HG03432 (cell line): ENCODE measurements at regions not wholly inside any gene's neighbourhood (a gene's known extent, or its start where the extent isn't known, plus 50 kb on each side); places are given as distances from the start of the nearest gene placed in this dataset.
"Not testable (repeated sequence)": the region's sequence is repeated elsewhere in the genome, so short reads cannot be mapped to it uniquely, and the experiment has no call there.

Experiments used
- ATAC-seq: cut with Tn5 transposase; IDR thresholded peaks from one replicate; pipeline ENCODE4 v1.9.1; 2021; ENCODE audit warnings: mild to moderate bottlenecking, moderate library complexity; ENCODE audit not compliant: unreplicated experiment

- ATAC-seq = no peak
Measured at GRCh38 chr4:104010722-104011121, 290.9 kb upstream of the TACR3 start.

GRCh38 chr4:104002318-104002717 lies 282.5 kb upstream of the TACR3 start:
- ATAC-seq = not testable (repeated sequence)

GRCh38 chr4:103998756-103999155 lies 279.0 kb upstream of the TACR3 start:
- ATAC-seq = no peak

DNA sequence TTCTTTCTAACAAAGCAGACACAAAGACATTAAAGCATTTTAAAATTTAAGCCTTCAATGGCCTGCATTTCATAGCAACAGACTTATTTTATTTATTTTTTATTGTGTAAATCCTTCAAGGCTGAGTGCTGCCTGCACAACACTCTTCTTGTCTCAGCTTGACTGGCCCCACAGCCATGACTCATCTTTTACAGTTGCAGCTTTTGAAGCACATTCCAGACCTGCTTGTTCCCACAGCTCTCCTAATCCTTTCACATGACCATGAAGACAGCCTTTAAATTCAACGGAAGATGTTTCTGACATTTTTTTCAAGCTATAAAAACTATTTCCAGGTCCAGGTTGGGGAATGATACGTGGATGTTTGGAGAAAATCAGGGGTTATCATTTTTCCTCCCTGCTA lies 276.9 kb upstream of the TACR3 start:
- ATAC-seq = peak; percentile 53

- no peak for ATAC-seq
Measured at GRCh38 chr4:103996064-103996463, 276.3 kb upstream of the TACR3 start.

- ATAC-seq = no peak
Measured at GRCh38 chr4:103994059-103994458, 274.3 kb upstream of the TACR3 start.

DNA sequence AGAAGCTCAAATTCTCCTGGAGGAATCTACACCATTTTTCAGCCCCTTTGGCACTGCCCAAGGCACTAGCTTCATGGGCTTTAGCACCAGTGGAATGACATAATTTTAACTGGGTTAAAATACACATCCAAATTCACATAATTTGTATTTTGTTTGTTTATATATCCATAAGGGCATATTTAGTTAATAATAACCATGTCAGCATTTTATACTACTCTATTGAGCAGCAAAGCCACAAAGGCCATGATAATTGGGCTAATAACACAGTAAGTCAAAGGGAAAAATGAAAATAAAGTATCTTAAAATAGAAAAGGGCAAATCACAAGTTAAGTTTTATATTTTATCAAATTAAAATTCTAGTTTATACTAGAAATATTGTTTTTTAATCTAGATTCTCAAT lies 262.7 kb upstream of the TACR3 start:
- no peak for ATAC-seq

DNA sequence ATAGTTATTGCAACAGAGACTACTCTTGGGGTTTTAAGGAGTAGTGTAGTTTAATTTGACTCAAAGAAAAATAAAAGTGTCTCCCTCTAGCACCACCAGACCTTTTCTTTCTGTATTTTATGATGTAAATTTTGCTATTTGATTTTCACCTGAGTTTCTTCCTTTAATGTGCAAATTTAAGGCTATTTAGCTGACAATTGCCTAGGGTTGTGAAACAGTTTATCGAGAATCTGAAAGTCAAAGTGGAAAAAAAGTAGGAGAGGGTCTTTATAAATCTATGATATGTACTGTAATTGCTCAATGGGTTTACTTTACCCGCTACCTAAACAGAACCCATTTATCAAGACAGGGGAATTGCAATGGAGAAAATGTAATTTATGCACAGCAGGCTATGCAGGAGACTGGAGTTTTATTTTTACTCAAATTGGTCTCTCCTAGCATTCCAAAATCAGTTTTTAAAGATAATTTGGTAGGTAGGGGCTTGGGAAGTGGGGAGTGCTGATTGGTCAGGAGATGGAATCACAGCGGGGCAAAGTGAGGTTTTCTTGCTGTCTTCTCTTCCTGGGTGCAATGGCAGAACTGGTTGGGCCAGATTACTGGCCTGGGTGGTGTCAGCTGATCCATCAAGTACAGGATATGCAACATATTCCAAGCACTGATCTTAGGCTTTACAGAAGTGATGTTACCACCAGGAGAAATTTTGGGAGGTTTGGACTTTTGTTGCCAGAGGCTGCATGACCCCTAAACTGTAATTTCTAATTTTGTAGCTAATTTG lies 228.6 kb upstream of the TACR3 start:
- ATAC-seq = no peak

DNA sequence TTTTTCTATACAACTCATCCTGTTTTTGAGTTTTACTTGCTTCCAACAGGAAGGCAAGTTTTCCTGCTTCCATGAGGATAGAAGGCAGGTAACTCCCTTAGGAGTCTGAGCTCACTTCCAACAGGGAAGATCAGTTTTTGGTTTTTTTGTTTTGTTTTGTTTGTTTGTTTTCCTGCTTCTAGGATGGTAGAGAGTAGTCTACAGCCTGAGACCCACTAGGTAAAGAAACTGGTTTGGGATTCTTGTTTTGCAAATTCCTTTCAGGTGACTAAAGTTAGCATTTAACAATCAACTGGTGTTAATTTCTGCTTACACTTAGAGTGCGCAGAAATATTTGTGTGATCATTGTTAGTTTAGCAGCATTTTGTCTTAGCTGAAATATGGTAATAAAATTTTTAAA lies 227.8 kb upstream of the TACR3 start:
- ATAC-seq = no peak

DNA sequence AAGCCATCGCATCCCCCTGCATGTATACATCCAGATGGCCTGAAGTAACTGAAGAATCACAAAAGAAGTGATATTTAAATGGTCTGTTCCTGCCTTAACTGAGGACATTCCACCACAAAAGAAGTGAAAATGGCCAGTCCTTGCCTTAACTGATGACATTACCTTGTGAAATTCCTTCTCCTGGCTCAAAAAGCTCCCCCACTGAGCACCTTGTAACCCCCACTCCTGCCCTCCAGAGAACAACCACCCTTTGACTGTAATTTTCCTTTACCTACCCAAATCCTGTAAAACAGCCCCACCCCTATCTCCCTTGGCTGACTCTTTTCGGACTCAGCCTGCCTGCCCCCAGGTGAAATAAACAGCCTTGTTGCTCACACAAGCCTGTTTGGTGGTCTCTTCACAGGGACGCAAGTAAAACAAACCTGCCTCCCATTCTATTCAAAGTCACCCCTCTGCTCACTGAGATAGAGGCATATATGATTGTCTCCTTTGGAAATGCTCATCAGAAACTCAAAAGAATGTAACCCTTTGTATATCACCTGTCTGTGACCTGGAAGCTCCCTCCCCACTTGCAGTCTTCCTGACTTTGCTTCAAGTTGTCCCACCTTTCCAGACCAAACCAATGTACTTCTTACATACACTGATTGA lies 227.0 kb upstream of the TACR3 start:
- ATAC-seq = not testable (repeated sequence)

GRCh38 chr4:103938488-103938887 lies 218.7 kb upstream of the TACR3 start:
- ATAC-seq = no peak

DNA sequence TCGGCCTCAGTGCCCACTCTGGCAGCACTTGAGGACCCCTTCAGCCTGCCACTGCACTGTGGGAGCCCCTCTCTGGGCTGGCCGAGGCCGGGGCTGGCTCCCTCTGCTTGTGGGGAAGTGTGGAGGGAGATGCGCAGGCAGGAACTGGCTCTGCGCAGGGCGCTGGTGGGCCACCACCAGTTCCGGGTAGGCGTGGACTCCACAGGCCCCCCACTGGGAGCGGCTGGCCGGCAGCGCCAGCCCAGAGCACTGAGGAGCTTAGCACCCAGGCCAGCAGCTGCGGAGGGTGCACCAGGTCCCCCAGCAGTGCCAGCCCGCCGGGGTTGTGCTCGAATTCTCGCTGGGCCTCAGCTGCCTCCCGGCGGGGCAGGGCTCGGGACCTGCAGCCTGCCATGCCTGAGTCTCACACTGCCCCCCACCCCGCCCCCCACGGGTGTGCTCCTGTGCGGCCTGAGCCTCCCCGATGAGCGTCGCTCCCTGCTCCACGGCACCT lies 216.9 kb upstream of the TACR3 start:
- ATAC-seq = no peak

- ATAC-seq = peak; percentile 82
Measured at GRCh38 chr4:103934178-103934789, 214.5 kb upstream of the TACR3 start.

GRCh38 chr4:103928370-103928769 lies 208.6 kb upstream of the TACR3 start:
- ATAC-seq = no peak

GRCh38 chr4:103923551-103923950 lies 203.8 kb upstream of the TACR3 start:
- no peak for ATAC-seq

GRCh38 chr4:103918214-103918613 lies 198.4 kb upstream of the TACR3 start:
- no peak for ATAC-seq

- ATAC-seq = peak; percentile 91
Measured at GRCh38 chr4:103915224-103915869, 195.6 kb upstream of the TACR3 start.

- no peak for ATAC-seq
Measured at GRCh38 chr4:103907414-103907813, 187.6 kb upstream of the TACR3 start.

- ATAC-seq = no peak
Measured at GRCh38 chr4:103904123-103904522, 184.3 kb upstream of the TACR3 start.

- no peak for ATAC-seq
Measured at GRCh38 chr4:103902730-103903129, 182.9 kb upstream of the TACR3 start.

DNA sequence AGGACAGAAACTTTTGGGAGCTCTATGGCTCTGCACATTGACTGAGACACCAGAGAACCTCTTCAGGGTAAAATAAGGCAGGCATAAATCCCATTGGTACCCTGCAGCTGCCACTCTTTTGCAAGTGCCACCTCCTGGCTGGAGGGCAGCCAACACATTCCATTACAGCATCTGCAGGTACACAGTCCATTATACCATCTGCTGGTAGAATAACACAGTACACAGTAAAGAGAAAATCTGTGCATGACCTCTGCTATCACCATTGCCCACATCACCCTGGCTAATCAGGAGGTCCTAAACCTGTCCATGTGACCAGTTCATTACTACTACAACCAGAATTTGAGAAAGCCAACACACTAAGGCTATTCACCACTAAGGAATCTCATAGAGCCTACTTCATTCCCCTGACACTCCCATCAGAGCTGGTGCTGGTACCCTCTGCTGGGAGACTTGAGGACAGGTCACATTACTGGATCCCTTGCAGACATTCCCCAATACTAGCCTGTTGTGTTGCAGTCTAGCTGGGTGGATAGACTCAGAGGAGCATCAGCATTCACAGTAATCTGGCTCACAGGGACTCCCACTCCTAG lies 176.2 kb upstream of the TACR3 start:
- ATAC-seq = no peak
